SK-N-SH (cell line): ENCODE measurements at regions not wholly inside any gene's neighbourhood (a gene's known extent, or its start where the extent isn't known, plus 50 kb on each side); places are given as distances from the start of the nearest gene placed in this dataset.

Source experiments
- CTCF ChIA-PET: fragments of 300-600, 350-600 bp; formaldehyde crosslinking; extraction: SDS; loops from one replicate; lab custom pipeline; 2021; lab: Yijun Ruan, JAX
- POLR2A ChIA-PET: fragments of 350-600 bp; sonication (Branson Sonifier 250); formaldehyde crosslinking; extraction: SDS; loops from one replicate; lab custom pipeline; 2020; ENCODE audit warnings: antibody characterized with exemption, inconsistent platforms; lab: Yijun Ruan, JAX
- DNase-seq: peaks from one replicate; pipeline ENCODE4 v3.0.0; 2012
- H2AFZ ChIP-seq: fragments of 200-600 bp; sonication (generic); 2 replicates; pipeline ENCODE4 v1.8.1; 2016; ENCODE audit warnings: antibody characterized with exemption, mild to moderate bottlenecking, low read depth
- H3F3A ChIP-seq: fragments of 200-600 bp; sonication (generic); replicated peaks from 2 replicates; pipeline ENCODE3; 2016; ENCODE audit warnings: antibody characterized with exemption, mild to moderate bottlenecking; ENCODE audit not compliant: insufficient read depth
- H3K27ac ChIP-seq, 2 experiments: fragments of 200-500 bp in 1 of 2; fragments of 200-600 bp in 1 of 2; sonication (Bioruptor generic) in 1 of 2; sonication (generic), shearing (Covaris generic) in 1 of 2; 2 replicates each; pipeline versions ENCODE4 v1.5.1 to v1.6.1; 2014 to 2016; ENCODE audit warnings: low read depth in 2 of 2, inconsistent platforms in 1 of 2, low read length in 1 of 2, mild to moderate bottlenecking in 1 of 2, mixed read lengths in 1 of 2
- H3K27me3 ChIP-seq: fragments of 200-600 bp; sonication (generic), shearing (Covaris generic); 2 replicates; pipeline ENCODE4 v1.6.1; 2016; ENCODE audit warnings: mixed run types; ENCODE audit not compliant: insufficient read depth
- H3K36me3 ChIP-seq, 2 experiments: fragments of 200-500 bp in 1 of 2; fragments of 200-600 bp in 1 of 2; sonication (Bioruptor generic) in 1 of 2; sonication (generic) in 1 of 2; replicated peaks in 1 of 2; 2 replicates each; pipeline versions ENCODE3 to v1.5.1; 2014 to 2016; ENCODE audit warnings: low read length in 1 of 2, mild to moderate bottlenecking in 1 of 2; ENCODE audit not compliant: insufficient read depth in 2 of 2, control insufficient read depth in 1 of 2
- H3K4me1 ChIP-seq, 2 experiments: fragments of 200-500 bp in 1 of 2; fragments of 200-600 bp in 1 of 2; sonication (Bioruptor generic) in 1 of 2; sonication (generic), shearing (Covaris generic) in 1 of 2; 2 replicates each; pipeline versions ENCODE4 v1.5.1 to v1.6.1; 2014 to 2016; ENCODE audit warnings: low read depth in 1 of 2, low read length in 1 of 2, mixed run types in 1 of 2; ENCODE audit not compliant: insufficient read depth in 2 of 2, control insufficient read depth in 1 of 2
- H3K4me2 ChIP-seq: fragments of 200-600 bp; sonication (generic), shearing (Covaris generic); 2 replicates; pipeline ENCODE4 v1.6.1; 2017; ENCODE audit warnings: mixed run types
- H3K4me3 ChIP-seq, 2 experiments: fragments of 200-500 bp in 1 of 2; fragments of 200-600 bp in 1 of 2; sonication (Bioruptor generic) in 1 of 2; sonication (generic), shearing (Covaris generic) in 1 of 2; 2 replicates each; pipeline versions ENCODE4 v1.5.1 to v1.8.1; 2014 to 2016; ENCODE audit warnings: low read depth in 2 of 2, inconsistent platforms in 1 of 2, low read length in 1 of 2, mild to moderate bottlenecking in 1 of 2, mixed read lengths in 1 of 2, moderate library complexity in 1 of 2
- H3K79me2 ChIP-seq: fragments of 200-600 bp; sonication (generic); 2 replicates; pipeline ENCODE4 v1.8.1; 2017; ENCODE audit warnings: mild to moderate bottlenecking; ENCODE audit not compliant: insufficient read depth
- H3K9ac ChIP-seq: fragments of 200-600 bp; sonication (generic); 2 replicates; pipeline ENCODE4 v1.6.1; 2017; ENCODE audit warnings: mixed run types
- H3K9me2 ChIP-seq: fragments of 200-600 bp; sonication (generic); 2 replicates; pipeline ENCODE4 v1.6.1; 2017; ENCODE audit warnings: mixed run types
- H3K9me3 ChIP-seq: fragments of 200-600 bp; sonication (generic); 2 replicates; pipeline ENCODE4 v1.6.1; 2017; ENCODE audit warnings: mixed run types, mild to moderate bottlenecking, moderate library complexity
- H4K20me1 ChIP-seq: fragments of 200-600 bp; sonication (generic); 2 replicates; pipeline ENCODE4 v1.6.1; 2017; ENCODE audit warnings: mild to moderate bottlenecking, mixed run types; ENCODE audit not compliant: insufficient read depth
- CHD2 ChIP-seq: fragments of 150-350 bp; IDR thresholded peaks from 2 replicates; pipeline ENCODE4 v1.6.1; 2018; ENCODE audit warnings: low read length; ENCODE audit not compliant: partially characterized antibody
- CTCF ChIP-seq: fragments of 200-600 bp; sonication (generic); IDR thresholded peaks from 2 replicates; pipeline ENCODE4 v1.6.1; 2017; ENCODE audit warnings: antibody characterized with exemption, mild to moderate bottlenecking, moderate library complexity
- EP300 ChIP-seq, 2 experiments: IDR thresholded peaks; 2 replicates each; pipeline versions ENCODE4 v1.4.0 to v1.6.1; 2012; ENCODE audit warnings: borderline replicate concordance in 1 of 2, low read depth in 1 of 2, low read length in 1 of 2
- EZH2phosphoT487 ChIP-seq: fragments of 200-600 bp; sonication (generic); IDR thresholded peaks from 2 replicates; pipeline ENCODE4 v1.6.1; 2017; ENCODE audit warnings: low read depth, mixed run types, mild to moderate bottlenecking, antibody characterized with exemption, moderate library complexity, borderline replicate concordance
- FOXJ3 ChIP-seq: sonication (generic); formaldehyde crosslinking; IDR thresholded peaks from 2 replicates; pipeline ENCODE4 v1.5.1; 2020; ENCODE audit warnings: mild to moderate bottlenecking, missing genetic modification reagents
- IRF3 ChIP-seq: fragments of 150-350 bp; IDR thresholded peaks from 2 replicates; pipeline ENCODE4 v1.6.1; 2016; ENCODE audit warnings: mild to moderate bottlenecking, low read depth, low read length
- JUND ChIP-seq: IDR thresholded peaks from 2 replicates; pipeline ENCODE4 v1.4.0; 2012
- MAX ChIP-seq: IDR thresholded peaks from 2 replicates; pipeline ENCODE4 v1.4.0; 2012; ENCODE audit warnings: low read depth
- PBX3 ChIP-seq: IDR thresholded peaks from 2 replicates; pipeline ENCODE4; 2012
- RAD21 ChIP-seq: IDR thresholded peaks from 2 replicates; pipeline ENCODE4 v1.6.1; 2012; ENCODE audit warnings: mild to moderate bottlenecking, low read length
- REST ChIP-seq: IDR thresholded peaks from 2 replicates; pipeline ENCODE4 v1.6.1; 2012; ENCODE audit warnings: mild to moderate bottlenecking, low read depth, low read length, moderate library complexity
- RFX5 ChIP-seq: IDR thresholded peaks from 2 replicates; pipeline ENCODE4 v1.6.1; 2012; ENCODE audit warnings: mild to moderate bottlenecking, improper control_type of control experiment, low read length
- TCF12 ChIP-seq: IDR thresholded peaks from 2 replicates; pipeline ENCODE4 v1.4.0; 2012
- USF1 ChIP-seq: IDR thresholded peaks from 2 replicates; pipeline ENCODE4 v1.4.0; 2012; ENCODE audit warnings: low read depth, borderline replicate concordance
- USF2 ChIP-seq: fragments of 150-350 bp; IDR thresholded peaks from 2 replicates; pipeline ENCODE4 v1.6.1; 2017; ENCODE audit warnings: antibody characterized with exemption, low read length, low read depth, borderline replicate concordance
- ZBTB33 ChIP-seq: IDR thresholded peaks from 2 replicates; pipeline ENCODE4 v1.4.0; 2012; ENCODE audit warnings: low read depth, borderline replicate concordance
- WGBS: methylation state at CpG from one replicate; pipeline ENCODE4 v1.1.6; 2017; ENCODE audit warnings: low lambda C conversion rate; 5-methylcytosine and 5-hydroxymethylcytosine counted together

- Histone ChIP-seq H3K4me2 (no peak overlapping the region), H3K9ac (no peak overlapping the region), H3K9me3 (no peaks in the 10 kb centered on the region), H2AFZ (no peak overlapping the region), H4K20me1 (no peaks in the 10 kb centered on the region), H3K79me2 (no peaks in the 10 kb centered on the region), H3F3A (no peaks in the 10 kb centered on the region), H3K27me3 (no peaks in the 10 kb centered on the region), H3K36me3 (no peaks in the 10 kb centered on the region), H3K9me2 (no peaks in the 10 kb centered on the region), H3K4me3 (no peak overlapping the region), H3K27ac (no peak overlapping the region), H3K4me1 (peaks cover 0 to 7% of the 10 kb centered on the region in 2 experiments; a peak in 2 of 4 replicates)
- DNase-seq: no peak
- TF ChIP-seq REST: no peak
- TF ChIP-seq TCF12: no peak
- no peak for TF ChIP-seq USF2
- TF ChIP-seq CHD2: no peak
- TF ChIP-seq CTCF: no peak
- no peak for TF ChIP-seq ZBTB33
- TF ChIP-seq EP300 (IDR thresholded peaks at IDR 0.05; ENCODE audit: borderline replicate concordance in 1 of 2, low read depth in 1 of 2, low read length in 1 of 2): no peak
- no peak for TF ChIP-seq RAD21
- no peak for TF ChIP-seq IRF3
- TF ChIP-seq RFX5: no peak
- TF ChIP-seq EZH2phosphoT487: no peak
- no peak for TF ChIP-seq JUND
- TF ChIP-seq PBX3: no peak
- TF ChIP-seq USF1: no peak
- TF ChIP-seq MAX: no peak
- TF ChIP-seq FOXJ3 (CRISPR knock-in tag): no peak
- ChIA-PET POLR2A (no interaction called here), CTCF (interaction anchor here (0.9 to 1.4 kb wide), 2 partner anchors 42 to 43 kb away, joined by 3 to 4 read pairs; no protein-coding TSS in a partner anchor)
- 36% methylated on average over 6 of the region's 6 CpGs for WGBS
Measured at GRCh38 chr5:171672556-171672955, 113.1 kb upstream of the SMIM23 start.
